ENCODE measurements at regions not wholly inside any gene's neighbourhood (a gene's known extent, or its start where the extent isn't known, plus 50 kb on each side); places are given as distances from the start of the nearest gene placed in this dataset.

GRCh38 chr2:145299368-145299767, 779.4 kb upstream of the ZEB2 start:
- no peak for DNase-seq (ENCODE audit: extremely low spot score)
- TF ChIP-seq CTCF (IDR thresholded peaks at IDR 0.05; ENCODE audit: control extremely low read depth, extremely low read depth, low read depth, missing control alignments), result no peak
- ChIA-PET POLR2A (no interaction called here), CTCF (interaction anchor here (0.6 to 1.5 kb wide), 4 partner anchors 8 to 113 kb away, joined by 3 to 4 read pairs (median 3); no protein-coding TSS in a partner anchor)

- POLR2A ChIA-PET, result no interaction called here
- no peak for DNase-seq (ENCODE audit: extremely low spot score)
- CTCF ChIA-PET, result no interaction called here
- TF ChIP-seq CTCF (IDR thresholded peaks at IDR 0.05; ENCODE audit: control extremely low read depth, extremely low read depth, low read depth, missing control alignments), result no peak
These were observed 772.2 kb upstream of the ZEB2 start for GRCh38 chr2:145292166-145292565.

GRCh38 chr2:145290986-145291385, 771.1 kb upstream of the ZEB2 start:
- POLR2A ChIA-PET, result no interaction called here
- TF ChIP-seq CTCF (IDR thresholded peaks at IDR 0.05; ENCODE audit: control extremely low read depth, extremely low read depth, low read depth, missing control alignments), result no peak
- DNase-seq (ENCODE audit: extremely low spot score), result no peak
- CTCF ChIA-PET, result interaction anchor here (1.1 kb wide), 1 partner anchor 9 kb away, joined by 3 read pairs; no protein-coding TSS in a partner anchor

GRCh38 chr2:145289946-145290345, 770.0 kb upstream of the ZEB2 start:
- POLR2A ChIA-PET, result no interaction called here
- TF ChIP-seq CTCF (IDR thresholded peaks at IDR 0.05; ENCODE audit: control extremely low read depth, extremely low read depth, low read depth, missing control alignments), result no peak
- DNase-seq (ENCODE audit: extremely low spot score), result no peak
- CTCF ChIA-PET, result no interaction called here

- no peak for TF ChIP-seq CTCF (IDR thresholded peaks at IDR 0.05; ENCODE audit: control extremely low read depth, extremely low read depth, low read depth, missing control alignments)
- POLR2A ChIA-PET, result no interaction called here
- no peak for DNase-seq (ENCODE audit: extremely low spot score)
These were observed 769.0 kb upstream of the ZEB2 start for GRCh38 chr2:145288650-145289496.

GRCh38 chr2:145287736-145288135, 767.8 kb upstream of the ZEB2 start:
- DNase-seq (ENCODE audit: extremely low spot score), result no peak
- ChIA-PET CTCF (interaction anchor here (2.0 kb wide), 1 partner anchor 9 kb away, joined by 5 read pairs; no protein-coding TSS in a partner anchor), POLR2A (no interaction called here)
- no peak for TF ChIP-seq CTCF (IDR thresholded peaks at IDR 0.05; ENCODE audit: control extremely low read depth, extremely low read depth, low read depth, missing control alignments)

More at GRCh38 chr2:145288650-145289496, 769.0 kb upstream of the ZEB2 start:
- CTCF ChIA-PET, result interaction anchor here (2.0 kb wide), 1 partner anchor 8 kb away, joined by 5 read pairs; no protein-coding TSS in a partner anchor
